HCT116 (cell line): ENCODE measurements at regions not wholly inside any gene's neighbourhood (a gene's known extent, or its start where the extent isn't known, plus 50 kb on each side); places are given as distances from the start of the nearest gene placed in this dataset.

ENCODE experiments used
- ATAC-seq: fragments of 200-7000 bp; cut with Tn5 transposase; 2 replicates; pipeline ENCODE4 v1.9.1; 2020; ENCODE audit warnings: mild to moderate bottlenecking, moderate library complexity
- BruUV-seq: library from RNA; stranded (reverse); fragments of 400-500 nt; replicated peaks from 2 replicates; lab custom pipeline; 2021; lab: Mats Ljungman, UMichigan
- CTCF ChIA-PET: fragments of 300-600 bp; sonication (Branson Sonifier 250); formaldehyde crosslinking; loops from one replicate; lab custom pipeline; 2021; ENCODE audit warnings: antibody characterized with exemption; lab: Charles Lee
- POLR2A ChIA-PET: fragments of 300-600, 350-600 bp; sonication (Branson Sonifier 250); formaldehyde crosslinking; loops from one replicate; lab custom pipeline; 2021; ENCODE audit warnings: antibody characterized with exemption; lab: Charles Lee
- RAD21 ChIA-PET, 2 experiments: fragments of 300-600 bp; sonication (Branson Sonifier 250); formaldehyde crosslinking; loops; one replicate each; lab custom pipeline; 2023; ENCODE audit warnings: low total read pairs in 2 of 2; ENCODE audit not compliant: uncharacterized antibody in 2 of 2, unreplicated experiment in 2 of 2, low non-redundant PET in 1 of 2; lab: Charles Lee
- DNase-seq: peaks from one replicate; pipeline ENCODE4 v3.0.0-alpha.2; 2010; ENCODE audit warnings: low read depth, low spot score
- H2AFZ ChIP-seq: fragments of 200-600 bp; shearing (Covaris generic), sonication (generic); 2 replicates; pipeline ENCODE4 v1.6.1; 2017; ENCODE audit warnings: low read depth, mixed run types, mixed read lengths, antibody characterized with exemption, low read length; ENCODE audit not compliant: poor library complexity, severe bottlenecking
- H3K27ac ChIP-seq: 2 replicates; pipeline ENCODE4 v1.5.1; 2012; ENCODE audit warnings: low read depth, low read length
- H3K27me3 ChIP-seq: fragments of 200-600 bp; sonication (generic); 2 replicates; pipeline ENCODE4 v1.6.1; 2016; ENCODE audit warnings: mixed run types, low read length, mixed read lengths; ENCODE audit not compliant: insufficient read depth
- H3K36me3 ChIP-seq, 2 experiments: fragments of 200-500 bp in 1 of 2; fragments of 200-600 bp in 1 of 2; sonication (Bioruptor generic) in 1 of 2; sonication (generic) in 1 of 2; 2 replicates each; pipeline versions ENCODE4 v1.5.1 to v1.6.1; 2014 to 2016; ENCODE audit warnings: low read length in 2 of 2, inconsistent platforms in 1 of 2, mixed read lengths in 1 of 2, mixed run types in 1 of 2; ENCODE audit not compliant: insufficient read depth in 2 of 2, control insufficient read depth in 1 of 2
- H3K4me1 ChIP-seq, 2 experiments: fragments of 200-600 bp in 1 of 2; sonication (generic) in 1 of 2; 2 replicates each; pipeline versions ENCODE4 v1.5.1 to v1.6.1; 2012 to 2017; ENCODE audit warnings: low read length in 2 of 2, inconsistent platforms in 1 of 2, mild to moderate bottlenecking in 1 of 2, mixed read lengths in 1 of 2, mixed run types in 1 of 2, moderate library complexity in 1 of 2; ENCODE audit not compliant: insufficient read depth in 2 of 2, control insufficient read depth in 1 of 2
- H3K4me2 ChIP-seq: fragments of 200-600 bp; sonication (generic); 2 replicates; pipeline ENCODE4 v1.6.1; 2017; ENCODE audit warnings: mixed run types, low read length, mixed read lengths
- H3K4me3 ChIP-seq, 2 experiments: fragments of 200-600 bp in 1 of 2; sonication (generic) in 1 of 2; replicated peaks in 1 of 2; 2 replicates each; pipeline ENCODE4 v1.5.1; 2011 to 2016; ENCODE audit warnings: low read length in 2 of 2, control low read depth in 1 of 2, low read depth in 1 of 2, mild to moderate bottlenecking in 1 of 2, mixed read lengths in 1 of 2, mixed run types in 1 of 2
- H3K79me2 ChIP-seq: fragments of 200-600 bp; sonication (generic); 2 replicates; pipeline ENCODE4 v1.6.1; 2017; ENCODE audit warnings: mild to moderate bottlenecking, mixed run types, low read length, moderate library complexity, mixed read lengths; ENCODE audit not compliant: insufficient read depth
- H3K9ac ChIP-seq: fragments of 200-600 bp; sonication (generic); 2 replicates; pipeline ENCODE4 v1.6.1; 2016; ENCODE audit warnings: low read length, mixed read lengths
- H3K9me2 ChIP-seq: fragments of 200-600 bp; sonication (generic), shearing (Covaris generic); 2 replicates; pipeline ENCODE4 v1.6.1; 2017; ENCODE audit warnings: mixed run types, mild to moderate bottlenecking, moderate library complexity; ENCODE audit not compliant: insufficient read depth
- H3K9me3 ChIP-seq, 2 experiments: fragments of 200-500 bp in 1 of 2; fragments of 200-600 bp in 1 of 2; sonication (Bioruptor generic) in 1 of 2; sonication (generic) in 1 of 2; 2 replicates each; pipeline ENCODE4 v1.6.1; 2014 to 2017; ENCODE audit warnings: low read length in 2 of 2, mixed read lengths in 2 of 2, inconsistent platforms in 1 of 2, low read depth in 1 of 2, mild to moderate bottlenecking in 1 of 2, mixed run types in 1 of 2, moderate library complexity in 1 of 2; ENCODE audit not compliant: control insufficient read depth in 1 of 2, insufficient read depth in 1 of 2
- H4K20me1 ChIP-seq: fragments of 200-600 bp; sonication (generic), shearing (Covaris generic); 2 replicates; pipeline ENCODE4 v1.6.1; 2017; ENCODE audit warnings: mixed run types, mild to moderate bottlenecking, moderate library complexity; ENCODE audit not compliant: insufficient read depth
- CBX3 ChIP-seq: IDR thresholded peaks from 2 replicates; pipeline ENCODE4 v1.6.1; 2012; ENCODE audit warnings: low read depth
- EGR1 ChIP-seq: IDR thresholded peaks from 2 replicates; pipeline ENCODE4 v1.6.1; 2012; ENCODE audit warnings: low read depth
- ELF1 ChIP-seq: IDR thresholded peaks from 2 replicates; pipeline ENCODE4 v1.6.1; 2012; ENCODE audit warnings: low read depth, borderline replicate concordance
- EZH2 ChIP-seq: fragments of 200-600 bp; sonication (generic); IDR thresholded peaks from 2 replicates; pipeline ENCODE4 v1.6.1; 2017; ENCODE audit warnings: antibody characterized with exemption, mixed run types
- EZH2phosphoT487 ChIP-seq: fragments of 200-600 bp; IDR thresholded peaks from 2 replicates; pipeline ENCODE4 v1.6.1; 2018; ENCODE audit warnings: antibody characterized with exemption, borderline replicate concordance
- JUND ChIP-seq: IDR thresholded peaks from 2 replicates; pipeline ENCODE4 v1.6.1; 2012
- POLR2A ChIP-seq: IDR thresholded peaks from 2 replicates; pipeline ENCODE4 v1.7.0; 2011; ENCODE audit warnings: borderline replicate concordance; ENCODE audit not compliant: insufficient read depth, insufficient read length; ENCODE audit errors: extremely low read depth
- POLR2AphosphoS5 ChIP-seq: IDR thresholded peaks from 2 replicates; pipeline ENCODE4 v1.6.1; 2011; ENCODE audit warnings: mild to moderate bottlenecking, low read depth, low read length, moderate library complexity
- RAD21 ChIP-seq: IDR thresholded peaks from 2 replicates; pipeline ENCODE4 v1.6.1; 2012; ENCODE audit warnings: low read depth, mild to moderate bottlenecking
- SIN3A ChIP-seq: IDR thresholded peaks from 2 replicates; pipeline ENCODE4 v1.6.1; 2012; ENCODE audit warnings: low read depth
- SP1 ChIP-seq: IDR thresholded peaks from 2 replicates; pipeline ENCODE4 v1.6.1; 2012; ENCODE audit warnings: low read depth
- SRF ChIP-seq: IDR thresholded peaks from 2 replicates; pipeline ENCODE4 v1.6.1; 2012; ENCODE audit warnings: low read depth
- YY1 ChIP-seq: IDR thresholded peaks from 2 replicates; pipeline ENCODE4 v1.6.1; 2011; ENCODE audit warnings: low read length, low read depth, moderate library complexity, mild to moderate bottlenecking; ENCODE audit not compliant: insufficient replicate concordance; ENCODE audit errors: extremely low read depth
- ZFX ChIP-seq: fragments of 450-650 bp; IDR thresholded peaks from 2 replicates; pipeline ENCODE4 v1.6.1; 2017
- intact Hi-C: fragments of 100-400 bp; cut with micrococcal nuclease; formaldehyde crosslinking; loops from 2 replicates; pipeline ENCODE4 v1.10.0; 2022
- TF ChIP-seq, protein P1 (sequence below), 3 experiments: fragments of 200-600 bp in 1 of 3; sonication (generic) in 1 of 3; IDR thresholded peaks in 2 of 3; conservative IDR thresholded peaks in 1 of 3; 2 replicates each; pipeline ENCODE4 v1.5.1; 2012 to 2017; ENCODE audit warnings: low read depth in 2 of 3, low read length in 2 of 3, antibody characterized with exemption in 1 of 3, borderline replicate concordance in 1 of 3, control low read depth in 1 of 3, mild to moderate bottlenecking in 1 of 3, mixed read lengths in 1 of 3, mixed run types in 1 of 3, moderate library complexity in 1 of 3; ENCODE audit not compliant: insufficient read depth in 1 of 3
- TF ChIP-seq, protein P2 (sequence below): IDR thresholded peaks from 2 replicates; pipeline ENCODE4 v1.6.1; 2012; ENCODE audit warnings: low read depth
- TF ChIP-seq, protein P3 (sequence below): IDR thresholded peaks from 2 replicates; pipeline ENCODE4 v1.6.1; 2012
- TF ChIP-seq, protein P4 (sequence below): IDR thresholded peaks from 2 replicates; pipeline ENCODE4 v1.6.1; 2011; ENCODE audit warnings: mild to moderate bottlenecking, low read length, moderate library complexity; ENCODE audit not compliant: insufficient replicate concordance; ENCODE audit errors: extremely low read depth

DNA sequence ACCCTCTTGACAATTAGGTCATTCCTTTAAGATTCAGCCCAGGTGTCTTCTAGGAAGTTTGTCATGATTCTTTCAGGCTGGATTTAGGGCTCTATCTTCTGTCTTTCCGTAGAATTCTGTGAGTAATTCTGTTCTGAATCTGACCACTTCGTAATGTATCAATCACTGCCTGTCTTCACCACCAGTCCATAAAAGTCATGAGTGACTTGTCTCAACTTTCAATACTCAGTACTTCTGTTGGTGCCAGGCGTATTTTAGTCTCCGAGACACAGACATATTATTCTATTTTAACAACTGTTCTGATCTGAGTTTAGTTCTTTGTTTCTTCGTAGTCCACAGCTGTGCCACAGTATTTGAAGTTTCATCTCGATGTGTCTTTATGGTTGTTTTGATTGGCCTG is 310.7 kb downstream of the PPARGC1A start:
- H3K36me3 ChIP-seq = no peaks in the 10 kb centered on the region
- ChIA-PET CTCF (no interaction called here), RAD21 (no interaction called here), POLR2A (no interaction called here)
- ATAC-seq (no peak), DNase-seq (no peak)
- H4K20me1 ChIP-seq = no peaks in the 10 kb centered on the region
- no peak overlapping the region for H3K27ac ChIP-seq
- H3K9me2 ChIP-seq = no peaks in the 10 kb centered on the region
- no peaks in the 10 kb centered on the region for H3K27me3 ChIP-seq
- BruUV-seq = no TSS peak
- no peaks in the 10 kb centered on the region for H3K4me1 ChIP-seq
- intact Hi-C loops = no loop called here
- TF ChIP-seq SP1 = no peak
- no peak for TF ChIP-seq CBX3
- TF ChIP-seq, protein P1, sequence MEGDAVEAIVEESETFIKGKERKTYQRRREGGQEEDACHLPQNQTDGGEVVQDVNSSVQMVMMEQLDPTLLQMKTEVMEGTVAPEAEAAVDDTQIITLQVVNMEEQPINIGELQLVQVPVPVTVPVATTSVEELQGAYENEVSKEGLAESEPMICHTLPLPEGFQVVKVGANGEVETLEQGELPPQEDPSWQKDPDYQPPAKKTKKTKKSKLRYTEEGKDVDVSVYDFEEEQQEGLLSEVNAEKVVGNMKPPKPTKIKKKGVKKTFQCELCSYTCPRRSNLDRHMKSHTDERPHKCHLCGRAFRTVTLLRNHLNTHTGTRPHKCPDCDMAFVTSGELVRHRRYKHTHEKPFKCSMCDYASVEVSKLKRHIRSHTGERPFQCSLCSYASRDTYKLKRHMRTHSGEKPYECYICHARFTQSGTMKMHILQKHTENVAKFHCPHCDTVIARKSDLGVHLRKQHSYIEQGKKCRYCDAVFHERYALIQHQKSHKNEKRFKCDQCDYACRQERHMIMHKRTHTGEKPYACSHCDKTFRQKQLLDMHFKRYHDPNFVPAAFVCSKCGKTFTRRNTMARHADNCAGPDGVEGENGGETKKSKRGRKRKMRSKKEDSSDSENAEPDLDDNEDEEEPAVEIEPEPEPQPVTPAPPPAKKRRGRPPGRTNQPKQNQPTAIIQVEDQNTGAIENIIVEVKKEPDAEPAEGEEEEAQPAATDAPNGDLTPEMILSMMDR (IDR thresholded peaks at IDR 0.05 in 2 of 3, conservative IDR thresholded peaks at IDR 0.05 in 1 of 3; ENCODE audit: borderline replicate concordance in 1 of 3, insufficient read depth in 1 of 3, low read depth in 2 of 3, low read length in 2 of 3) = no peak
- TF ChIP-seq EZH2 = no peak
- TF ChIP-seq POLR2AphosphoS5 = no peak
- no peak for TF ChIP-seq RAD21
- no peak for TF ChIP-seq SRF
- TF ChIP-seq EZH2phosphoT487 = no peak
- TF ChIP-seq, protein P2, sequence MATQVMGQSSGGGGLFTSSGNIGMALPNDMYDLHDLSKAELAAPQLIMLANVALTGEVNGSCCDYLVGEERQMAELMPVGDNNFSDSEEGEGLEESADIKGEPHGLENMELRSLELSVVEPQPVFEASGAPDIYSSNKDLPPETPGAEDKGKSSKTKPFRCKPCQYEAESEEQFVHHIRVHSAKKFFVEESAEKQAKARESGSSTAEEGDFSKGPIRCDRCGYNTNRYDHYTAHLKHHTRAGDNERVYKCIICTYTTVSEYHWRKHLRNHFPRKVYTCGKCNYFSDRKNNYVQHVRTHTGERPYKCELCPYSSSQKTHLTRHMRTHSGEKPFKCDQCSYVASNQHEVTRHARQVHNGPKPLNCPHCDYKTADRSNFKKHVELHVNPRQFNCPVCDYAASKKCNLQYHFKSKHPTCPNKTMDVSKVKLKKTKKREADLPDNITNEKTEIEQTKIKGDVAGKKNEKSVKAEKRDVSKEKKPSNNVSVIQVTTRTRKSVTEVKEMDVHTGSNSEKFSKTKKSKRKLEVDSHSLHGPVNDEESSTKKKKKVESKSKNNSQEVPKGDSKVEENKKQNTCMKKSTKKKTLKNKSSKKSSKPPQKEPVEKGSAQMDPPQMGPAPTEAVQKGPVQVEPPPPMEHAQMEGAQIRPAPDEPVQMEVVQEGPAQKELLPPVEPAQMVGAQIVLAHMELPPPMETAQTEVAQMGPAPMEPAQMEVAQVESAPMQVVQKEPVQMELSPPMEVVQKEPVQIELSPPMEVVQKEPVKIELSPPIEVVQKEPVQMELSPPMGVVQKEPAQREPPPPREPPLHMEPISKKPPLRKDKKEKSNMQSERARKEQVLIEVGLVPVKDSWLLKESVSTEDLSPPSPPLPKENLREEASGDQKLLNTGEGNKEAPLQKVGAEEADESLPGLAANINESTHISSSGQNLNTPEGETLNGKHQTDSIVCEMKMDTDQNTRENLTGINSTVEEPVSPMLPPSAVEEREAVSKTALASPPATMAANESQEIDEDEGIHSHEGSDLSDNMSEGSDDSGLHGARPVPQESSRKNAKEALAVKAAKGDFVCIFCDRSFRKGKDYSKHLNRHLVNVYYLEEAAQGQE = no peak
- no peak for TF ChIP-seq SIN3A
- TF ChIP-seq POLR2A = no peak
- TF ChIP-seq EGR1 = no peak
- no peak for TF ChIP-seq YY1
- TF ChIP-seq ELF1 = no peak
- TF ChIP-seq, protein P3, sequence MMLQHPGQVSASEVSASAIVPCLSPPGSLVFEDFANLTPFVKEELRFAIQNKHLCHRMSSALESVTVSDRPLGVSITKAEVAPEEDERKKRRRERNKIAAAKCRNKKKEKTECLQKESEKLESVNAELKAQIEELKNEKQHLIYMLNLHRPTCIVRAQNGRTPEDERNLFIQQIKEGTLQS = no peak
- TF ChIP-seq, protein P4, sequence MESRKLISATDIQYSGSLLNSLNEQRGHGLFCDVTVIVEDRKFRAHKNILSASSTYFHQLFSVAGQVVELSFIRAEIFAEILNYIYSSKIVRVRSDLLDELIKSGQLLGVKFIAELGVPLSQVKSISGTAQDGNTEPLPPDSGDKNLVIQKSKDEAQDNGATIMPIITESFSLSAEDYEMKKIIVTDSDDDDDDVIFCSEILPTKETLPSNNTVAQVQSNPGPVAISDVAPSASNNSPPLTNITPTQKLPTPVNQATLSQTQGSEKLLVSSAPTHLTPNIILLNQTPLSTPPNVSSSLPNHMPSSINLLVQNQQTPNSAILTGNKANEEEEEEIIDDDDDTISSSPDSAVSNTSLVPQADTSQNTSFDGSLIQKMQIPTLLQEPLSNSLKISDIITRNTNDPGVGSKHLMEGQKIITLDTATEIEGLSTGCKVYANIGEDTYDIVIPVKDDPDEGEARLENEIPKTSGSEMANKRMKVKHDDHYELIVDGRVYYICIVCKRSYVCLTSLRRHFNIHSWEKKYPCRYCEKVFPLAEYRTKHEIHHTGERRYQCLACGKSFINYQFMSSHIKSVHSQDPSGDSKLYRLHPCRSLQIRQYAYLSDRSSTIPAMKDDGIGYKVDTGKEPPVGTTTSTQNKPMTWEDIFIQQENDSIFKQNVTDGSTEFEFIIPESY = no peak
- TF ChIP-seq ZFX = no peak
- TF ChIP-seq JUND = no peak
- H3K9ac ChIP-seq = no peak overlapping the region
- H3K9me3 ChIP-seq = peaks cover 4 to 16% of the 10 kb centered on the region in 2 experiments; a peak in 2 of 4 replicates
- H3K79me2 ChIP-seq = no peaks in the 10 kb centered on the region
- no peak overlapping the region for H3K4me2 ChIP-seq
- no peak overlapping the region for H3K4me3 ChIP-seq
- no peak overlapping the region for H2AFZ ChIP-seq
